IMR-90 (cell line): ENCODE measurements at regions not wholly inside any gene's neighbourhood (a gene's known extent, or its start where the extent isn't known, plus 50 kb on each side); places are given as distances from the start of the nearest gene placed in this dataset.

Source experiments
- ATAC-seq: fragments of 200-7000 bp; cut with Tn5 transposase; 2 replicates; pipeline ENCODE4 v1.9.1; 2020; ENCODE audit warnings: low read depth, mild to moderate bottlenecking, moderate library complexity
- BruUV-seq: library from RNA; stranded (reverse); fragments of 400-500 nt; replicated peaks from 2 replicates; lab custom pipeline; 2021; lab: Mats Ljungman, UMichigan
- CTCF ChIA-PET: fragments of 300-600 bp; formaldehyde crosslinking; extraction: SDS; loops from one replicate; lab custom pipeline; 2021; ENCODE audit warnings: antibody characterized with exemption; lab: Yijun Ruan, JAX
- POLR2A ChIA-PET: fragments of 300-600 bp; sonication (Branson Sonifier 250); formaldehyde crosslinking; loops from one replicate; lab custom pipeline; 2022; ENCODE audit warnings: antibody characterized with exemption; ENCODE audit not compliant: unreplicated experiment; lab: Charles Lee
- DNase-seq: peaks from one replicate; pipeline ENCODE4 v3.0.0; 2013
- H2AFZ ChIP-seq: replicated peaks from 2 replicates; pipeline ENCODE3; 2013; ENCODE audit warnings: low read length, mild to moderate bottlenecking; ENCODE audit not compliant: poor library complexity
- H2AK5ac ChIP-seq: 2 replicates; pipeline ENCODE4 v1.6.1; 2013; ENCODE audit warnings: low read depth, low read length, inconsistent platforms
- H2AK9ac ChIP-seq: replicated peaks from 2 replicates; pipeline ENCODE3; 2013; ENCODE audit warnings: mild to moderate bottlenecking, low read depth, low read length, moderate library complexity; ENCODE audit not compliant: poor library complexity
- H2BK120ac ChIP-seq: 2 replicates; pipeline ENCODE4 v1.6.1; 2013; ENCODE audit warnings: low read depth, low read length, inconsistent platforms
- H2BK15ac ChIP-seq: 3 replicates; pipeline ENCODE4 v1.6.1; 2013; ENCODE audit warnings: low read depth, low read length, inconsistent platforms
- H2BK20ac ChIP-seq: 2 replicates; pipeline ENCODE4 v1.6.1; 2013; ENCODE audit warnings: low read depth, mild to moderate bottlenecking, inconsistent platforms, low read length, moderate library complexity
- H2BK5ac ChIP-seq: 2 replicates; pipeline ENCODE4 v1.6.1; 2013; ENCODE audit warnings: mild to moderate bottlenecking, low read depth, low read length, inconsistent platforms; ENCODE audit not compliant: poor library complexity, severe bottlenecking
- H3K14ac ChIP-seq: replicated peaks from 2 replicates; pipeline ENCODE4 v1.6.1; 2013; ENCODE audit warnings: low read depth, low read length, inconsistent platforms
- H3K18ac ChIP-seq: 2 replicates; pipeline ENCODE4 v1.6.1; 2013; ENCODE audit warnings: low read depth, low read length, control low read depth
- H3K23ac ChIP-seq: 2 replicates; pipeline ENCODE4 v1.6.1; 2013; ENCODE audit warnings: low read depth, low read length, inconsistent platforms
- H3K27ac ChIP-seq: 2 replicates; pipeline ENCODE4 v1.5.1; 2013; ENCODE audit warnings: mild to moderate bottlenecking, control low read depth, low read length; ENCODE audit not compliant: insufficient read depth
- H3K27me3 ChIP-seq: 2 replicates; pipeline ENCODE4 v1.6.1; 2013; ENCODE audit warnings: low read length; ENCODE audit not compliant: control insufficient read depth, insufficient read depth
- H3K36me3 ChIP-seq: 2 replicates; pipeline ENCODE4 v1.6.1; 2013; ENCODE audit warnings: low read length, mixed read lengths; ENCODE audit not compliant: control insufficient read depth, insufficient read depth
- H3K4ac ChIP-seq: 2 replicates; pipeline ENCODE4 v1.6.1; 2013; ENCODE audit warnings: low read depth, low read length, inconsistent platforms
- H3K4me1 ChIP-seq: 2 replicates; pipeline ENCODE4 v1.6.1; 2013; ENCODE audit warnings: low read length, mixed read lengths; ENCODE audit not compliant: control insufficient read depth, insufficient read depth
- H3K4me2 ChIP-seq: 2 replicates; pipeline ENCODE4 v1.6.1; 2013; ENCODE audit warnings: low read depth, mild to moderate bottlenecking, control low read depth, low read length, moderate library complexity
- H3K4me3 ChIP-seq: 2 replicates; pipeline ENCODE4 v1.5.1; 2013; ENCODE audit warnings: low read depth, mild to moderate bottlenecking, control low read depth, low read length, moderate library complexity; ENCODE audit not compliant: insufficient read depth
- H3K56ac ChIP-seq: 2 replicates; pipeline ENCODE4 v1.6.1; 2013; ENCODE audit warnings: low read length, inconsistent platforms; ENCODE audit not compliant: insufficient read depth; ENCODE audit errors: extremely low read depth
- H3K79me1 ChIP-seq, 2 experiments: 2 replicates each; pipeline ENCODE4 v1.6.1; 2013; ENCODE audit warnings: low read length in 2 of 2, inconsistent platforms in 1 of 2, low read depth in 1 of 2
- H3K9ac ChIP-seq: 2 replicates; pipeline ENCODE4 v1.6.1; 2013; ENCODE audit warnings: low read depth, low read length, control low read depth
- H3K9me1 ChIP-seq: 2 replicates; pipeline ENCODE4 v1.6.1; 2013; ENCODE audit warnings: low read length, inconsistent platforms; ENCODE audit not compliant: insufficient read depth
- H3K9me3 ChIP-seq: 2 replicates; pipeline ENCODE4 v1.6.1; 2013; ENCODE audit warnings: low read length; ENCODE audit not compliant: control insufficient read depth, insufficient read depth
- H4K20me1 ChIP-seq: 2 replicates; pipeline ENCODE4 v1.6.1; 2013; ENCODE audit warnings: low read length, inconsistent platforms; ENCODE audit not compliant: insufficient read depth
- H4K5ac ChIP-seq: 2 replicates; pipeline ENCODE4 v1.6.1; 2013; ENCODE audit warnings: mild to moderate bottlenecking, low read depth, low read length, control low read depth
- H4K8ac ChIP-seq, 2 experiments: 2 replicates each; pipeline ENCODE4 v1.6.1; 2013; ENCODE audit warnings: low read depth in 2 of 2, low read length in 2 of 2, control low read depth in 1 of 2, inconsistent platforms in 1 of 2
- H4K91ac ChIP-seq: 2 replicates; pipeline ENCODE4 v1.6.1; 2013; ENCODE audit warnings: low read depth, low read length, inconsistent platforms; ENCODE audit not compliant: insufficient read depth
- BHLHE40 ChIP-seq: fragments of 150-350 bp; IDR thresholded peaks from 2 replicates; pipeline ENCODE4 v1.6.1; 2016; ENCODE audit warnings: mild to moderate bottlenecking, low read depth, low read length
- CEBPB ChIP-seq: IDR thresholded peaks from 2 replicates; pipeline ENCODE4 v1.6.1; 2012; ENCODE audit warnings: low read depth, low read length, improper control_type of control experiment
- CHD1 ChIP-seq: IDR thresholded peaks from 2 replicates; pipeline ENCODE4 v1.6.1; 2012; ENCODE audit warnings: low read depth, low read length, improper control_type of control experiment
- CTCF ChIP-seq: conservative IDR thresholded peaks from 2 replicates; pipeline ENCODE4 v1.5.1; 2012; ENCODE audit warnings: mild to moderate bottlenecking, low read depth, low read length, improper control_type of control experiment
- FOS ChIP-seq: fragments of 150-350 bp; IDR thresholded peaks from 2 replicates; pipeline ENCODE4 v1.6.1; 2016; ENCODE audit warnings: low read depth, low read length
- MAFK ChIP-seq: IDR thresholded peaks from 2 replicates; pipeline ENCODE4 v1.6.1; 2012; ENCODE audit warnings: low read depth, low read length, improper control_type of control experiment
- MAZ ChIP-seq: IDR thresholded peaks from 2 replicates; pipeline ENCODE4 v1.6.1; 2012; ENCODE audit warnings: low read depth, mild to moderate bottlenecking, low read length, improper control_type of control experiment, moderate library complexity, borderline replicate concordance
- MXI1 ChIP-seq: IDR thresholded peaks from 2 replicates; pipeline ENCODE4 v1.6.1; 2012; ENCODE audit warnings: low read depth, mild to moderate bottlenecking, low read length, moderate library complexity, borderline replicate concordance
- NFE2L2 ChIP-seq: fragments of 150-350 bp; IDR thresholded peaks from 2 replicates; pipeline ENCODE4 v1.6.1; 2016; ENCODE audit warnings: low read depth, mild to moderate bottlenecking, low read length
- POLR2A ChIP-seq: IDR thresholded peaks from 2 replicates; pipeline ENCODE4 v1.6.1; 2012; ENCODE audit warnings: mild to moderate bottlenecking, low read depth, low read length
- RAD21 ChIP-seq: IDR thresholded peaks from 2 replicates; pipeline ENCODE4 v1.6.1; 2012; ENCODE audit warnings: low read length, improper control_type of control experiment
- RCOR1 ChIP-seq: IDR thresholded peaks from 2 replicates; pipeline ENCODE4 v1.6.1; 2012; ENCODE audit warnings: mild to moderate bottlenecking, low read length, improper control_type of control experiment; ENCODE audit not compliant: insufficient replicate concordance
- RFX5 ChIP-seq: IDR thresholded peaks from 2 replicates; pipeline ENCODE4 v1.8.0; 2012; ENCODE audit warnings: low read depth, mild to moderate bottlenecking, low read length, moderate library complexity
- SMC3 ChIP-seq: fragments of 150-350 bp; IDR thresholded peaks from 2 replicates; pipeline ENCODE4 v1.6.1; 2016; ENCODE audit warnings: low read depth, mild to moderate bottlenecking, antibody characterized with exemption, low read length, moderate library complexity
- WGBS, 2 experiments: methylation state at CpG; one replicate each; pipeline versions ENCODE4 v1.1.5 to v1.1.7; 2013; ENCODE audit warnings: missing lambda C conversion rate in 2 of 2; ENCODE audit not compliant: insufficient read length in 1 of 2; ENCODE audit errors: extremely low coverage in 2 of 2; 5-methylcytosine and 5-hydroxymethylcytosine counted together
- dilution Hi-C: fragments of 300-500 bp; cut with HindIII; formaldehyde crosslinking; loops from one replicate; pipeline ENCODE4 v1.14.3; 2018; ENCODE audit warnings: low sequenced_read_pairs; ENCODE audit not compliant: unreplicated experiment
- in situ Hi-C: fragments of 300-500 bp; cut with MboI; formaldehyde crosslinking; loops from 3 replicates; pipeline ENCODE4 v1.14.3; 2019; ENCODE audit warnings: low sequenced_read_pairs, inconsistent platforms, mixed read lengths
- intact Hi-C: fragments of 100-400 bp; cut with micrococcal nuclease; formaldehyde crosslinking; loops from 2 replicates; pipeline ENCODE4 v1.10.0; 2022
- TF ChIP-seq, protein P1 (sequence below): fragments of 150-350 bp; IDR thresholded peaks from 2 replicates; pipeline ENCODE4 v1.6.1; 2017; ENCODE audit warnings: mild to moderate bottlenecking, antibody characterized with exemption, low read length, low read depth
- TF ChIP-seq, protein P2 (sequence below): fragments of 150-350 bp; IDR thresholded peaks from 2 replicates; pipeline ENCODE4 v1.6.1; 2016; ENCODE audit warnings: low read depth, mild to moderate bottlenecking, low read length, moderate library complexity, borderline replicate concordance

- H3K27ac ChIP-seq: no peak overlapping the region
- dilution Hi-C loops: no loop called here
- H2BK20ac ChIP-seq: peak overlapping the region; percentile 13; the same call in 1 of the 2 replicates
- H4K8ac ChIP-seq: no peak overlapping the region
- H3K4me3 ChIP-seq: no peak overlapping the region
- ChIA-PET POLR2A (no interaction called here), CTCF (no interaction called here)
- H2AK5ac ChIP-seq: no peak overlapping the region
- no peak overlapping the region for H3K14ac ChIP-seq
- BruUV-seq: no TSS peak
- DNase-seq (no peak), ATAC-seq (no peak)
- H3K23ac ChIP-seq: no peak overlapping the region
- intact Hi-C loops: no loop called here
- no peak overlapping the region for H2BK120ac ChIP-seq
- in situ Hi-C loops: no loop called here
- no peaks in the 10 kb centered on the region for H3K27me3 ChIP-seq
- H3K79me1 ChIP-seq: no peaks in the 10 kb centered on the region
- H4K5ac ChIP-seq: no peak overlapping the region
- whole genome bisulfite sequencing, 2 experiments: no CpG with 5 or more reads among the region's 1 CpG
- no peak overlapping the region for H3K9ac ChIP-seq
- H2AFZ ChIP-seq: no peak overlapping the region
- no peaks in the 10 kb centered on the region for H3K9me3 ChIP-seq
- no peaks in the 10 kb centered on the region for H3K36me3 ChIP-seq
- 0 out of 3 replicates have a peak overlapping the region, but pooled peaks have one; percentile 18 for H2BK15ac ChIP-seq
- H3K18ac ChIP-seq: no peak overlapping the region
- no peak overlapping the region for H3K4ac ChIP-seq
- no peaks in the 10 kb centered on the region for H3K9me1 ChIP-seq
- peaks cover 8% of the 10 kb centered on the region for H3K4me1 ChIP-seq
- TF ChIP-seq MXI1: no peak
- no peak for TF ChIP-seq RFX5
- TF ChIP-seq RAD21: no peak
- TF ChIP-seq MAFK: no peak
- TF ChIP-seq SMC3: no peak
- TF ChIP-seq CEBPB: no peak
- TF ChIP-seq, protein P1, sequence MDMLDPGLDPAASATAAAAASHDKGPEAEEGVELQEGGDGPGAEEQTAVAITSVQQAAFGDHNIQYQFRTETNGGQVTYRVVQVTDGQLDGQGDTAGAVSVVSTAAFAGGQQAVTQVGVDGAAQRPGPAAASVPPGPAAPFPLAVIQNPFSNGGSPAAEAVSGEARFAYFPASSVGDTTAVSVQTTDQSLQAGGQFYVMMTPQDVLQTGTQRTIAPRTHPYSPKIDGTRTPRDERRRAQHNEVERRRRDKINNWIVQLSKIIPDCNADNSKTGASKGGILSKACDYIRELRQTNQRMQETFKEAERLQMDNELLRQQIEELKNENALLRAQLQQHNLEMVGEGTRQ: no peak
- TF ChIP-seq MAZ: no peak
- TF ChIP-seq CHD1: no peak
- no peak for TF ChIP-seq RCOR1
- no peak for TF ChIP-seq BHLHE40
- TF ChIP-seq POLR2A: no peak
- TF ChIP-seq CTCF: no peak
- TF ChIP-seq NFE2L2: no peak
- TF ChIP-seq, protein P2, sequence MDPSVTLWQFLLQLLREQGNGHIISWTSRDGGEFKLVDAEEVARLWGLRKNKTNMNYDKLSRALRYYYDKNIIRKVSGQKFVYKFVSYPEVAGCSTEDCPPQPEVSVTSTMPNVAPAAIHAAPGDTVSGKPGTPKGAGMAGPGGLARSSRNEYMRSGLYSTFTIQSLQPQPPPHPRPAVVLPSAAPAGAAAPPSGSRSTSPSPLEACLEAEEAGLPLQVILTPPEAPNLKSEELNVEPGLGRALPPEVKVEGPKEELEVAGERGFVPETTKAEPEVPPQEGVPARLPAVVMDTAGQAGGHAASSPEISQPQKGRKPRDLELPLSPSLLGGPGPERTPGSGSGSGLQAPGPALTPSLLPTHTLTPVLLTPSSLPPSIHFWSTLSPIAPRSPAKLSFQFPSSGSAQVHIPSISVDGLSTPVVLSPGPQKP: no peak
- TF ChIP-seq FOS: no peak
- H3K4me2 ChIP-seq: no peak overlapping the region
- no peaks in the 10 kb centered on the region for H4K20me1 ChIP-seq
- no peak overlapping the region for H2AK9ac ChIP-seq
- no peak overlapping the region for H4K91ac ChIP-seq
- H2BK5ac ChIP-seq: no peak overlapping the region
- no peak overlapping the region for H3K56ac ChIP-seq
Measured at GRCh38 chr15:38829086-38829485, 264.5 kb upstream of the RASGRP1 start.
